HCT116 (cell line): ENCODE measurements at regions not wholly inside any gene's neighbourhood (a gene's known extent, or its start where the extent isn't known, plus 50 kb on each side); places are given as distances from the start of the nearest gene placed in this dataset.
A peak's percentile ranks its signal among the peaks of the same experiment; 100 is the strongest.

Experiments used
- ATAC-seq: fragments of 200-7000 bp; cut with Tn5 transposase; 2 replicates; pipeline ENCODE4 v1.9.1; 2020; ENCODE audit warnings: mild to moderate bottlenecking, moderate library complexity
- BruUV-seq: library from RNA; stranded (reverse); fragments of 400-500 nt; replicated peaks from 2 replicates; lab custom pipeline; 2021; lab: Mats Ljungman, UMichigan
- CTCF ChIA-PET: fragments of 300-600 bp; sonication (Branson Sonifier 250); formaldehyde crosslinking; loops from one replicate; lab custom pipeline; 2021; ENCODE audit warnings: antibody characterized with exemption; lab: Charles Lee
- POLR2A ChIA-PET: fragments of 300-600, 350-600 bp; sonication (Branson Sonifier 250); formaldehyde crosslinking; loops from one replicate; lab custom pipeline; 2021; ENCODE audit warnings: antibody characterized with exemption; lab: Charles Lee
- RAD21 ChIA-PET, 2 experiments: fragments of 300-600 bp; sonication (Branson Sonifier 250); formaldehyde crosslinking; loops; one replicate each; lab custom pipeline; 2023; ENCODE audit warnings: low total read pairs in 2 of 2; ENCODE audit not compliant: uncharacterized antibody in 2 of 2, unreplicated experiment in 2 of 2, low non-redundant PET in 1 of 2; lab: Charles Lee
- DNase-seq: peaks from one replicate; pipeline ENCODE4 v3.0.0-alpha.2; 2010; ENCODE audit warnings: low read depth, low spot score
- H2AFZ ChIP-seq: fragments of 200-600 bp; shearing (Covaris generic), sonication (generic); 2 replicates; pipeline ENCODE4 v1.6.1; 2017; ENCODE audit warnings: low read depth, mixed run types, mixed read lengths, antibody characterized with exemption, low read length; ENCODE audit not compliant: poor library complexity, severe bottlenecking
- H3K27ac ChIP-seq: 2 replicates; pipeline ENCODE4 v1.5.1; 2012; ENCODE audit warnings: low read depth, low read length
- H3K27me3 ChIP-seq: fragments of 200-600 bp; sonication (generic); 2 replicates; pipeline ENCODE4 v1.6.1; 2016; ENCODE audit warnings: mixed run types, low read length, mixed read lengths; ENCODE audit not compliant: insufficient read depth
- H3K36me3 ChIP-seq, 2 experiments: fragments of 200-500 bp in 1 of 2; fragments of 200-600 bp in 1 of 2; sonication (Bioruptor generic) in 1 of 2; sonication (generic) in 1 of 2; 2 replicates each; pipeline versions ENCODE4 v1.5.1 to v1.6.1; 2014 to 2016; ENCODE audit warnings: low read length in 2 of 2, inconsistent platforms in 1 of 2, mixed read lengths in 1 of 2, mixed run types in 1 of 2; ENCODE audit not compliant: insufficient read depth in 2 of 2, control insufficient read depth in 1 of 2
- H3K4me1 ChIP-seq, 2 experiments: fragments of 200-600 bp in 1 of 2; sonication (generic) in 1 of 2; 2 replicates each; pipeline versions ENCODE4 v1.5.1 to v1.6.1; 2012 to 2017; ENCODE audit warnings: low read length in 2 of 2, inconsistent platforms in 1 of 2, mild to moderate bottlenecking in 1 of 2, mixed read lengths in 1 of 2, mixed run types in 1 of 2, moderate library complexity in 1 of 2; ENCODE audit not compliant: insufficient read depth in 2 of 2, control insufficient read depth in 1 of 2
- H3K4me2 ChIP-seq: fragments of 200-600 bp; sonication (generic); 2 replicates; pipeline ENCODE4 v1.6.1; 2017; ENCODE audit warnings: mixed run types, low read length, mixed read lengths
- H3K4me3 ChIP-seq, 2 experiments: fragments of 200-600 bp in 1 of 2; sonication (generic) in 1 of 2; replicated peaks in 1 of 2; 2 replicates each; pipeline ENCODE4 v1.5.1; 2011 to 2016; ENCODE audit warnings: low read length in 2 of 2, control low read depth in 1 of 2, low read depth in 1 of 2, mild to moderate bottlenecking in 1 of 2, mixed read lengths in 1 of 2, mixed run types in 1 of 2
- H3K79me2 ChIP-seq: fragments of 200-600 bp; sonication (generic); 2 replicates; pipeline ENCODE4 v1.6.1; 2017; ENCODE audit warnings: mild to moderate bottlenecking, mixed run types, low read length, moderate library complexity, mixed read lengths; ENCODE audit not compliant: insufficient read depth
- H3K9ac ChIP-seq: fragments of 200-600 bp; sonication (generic); 2 replicates; pipeline ENCODE4 v1.6.1; 2016; ENCODE audit warnings: low read length, mixed read lengths
- H3K9me2 ChIP-seq: fragments of 200-600 bp; sonication (generic), shearing (Covaris generic); 2 replicates; pipeline ENCODE4 v1.6.1; 2017; ENCODE audit warnings: mixed run types, mild to moderate bottlenecking, moderate library complexity; ENCODE audit not compliant: insufficient read depth
- H3K9me3 ChIP-seq, 2 experiments: fragments of 200-500 bp in 1 of 2; fragments of 200-600 bp in 1 of 2; sonication (Bioruptor generic) in 1 of 2; sonication (generic) in 1 of 2; 2 replicates each; pipeline ENCODE4 v1.6.1; 2014 to 2017; ENCODE audit warnings: low read length in 2 of 2, mixed read lengths in 2 of 2, inconsistent platforms in 1 of 2, low read depth in 1 of 2, mild to moderate bottlenecking in 1 of 2, mixed run types in 1 of 2, moderate library complexity in 1 of 2; ENCODE audit not compliant: control insufficient read depth in 1 of 2, insufficient read depth in 1 of 2
- H4K20me1 ChIP-seq: fragments of 200-600 bp; sonication (generic), shearing (Covaris generic); 2 replicates; pipeline ENCODE4 v1.6.1; 2017; ENCODE audit warnings: mixed run types, mild to moderate bottlenecking, moderate library complexity; ENCODE audit not compliant: insufficient read depth
- CBX3 ChIP-seq: IDR thresholded peaks from 2 replicates; pipeline ENCODE4 v1.6.1; 2012; ENCODE audit warnings: low read depth
- CEBPB ChIP-seq: IDR thresholded peaks from 2 replicates; pipeline ENCODE4 v1.6.1; 2012; ENCODE audit warnings: low read depth
- CTCF ChIP-seq, 3 experiments: fragments of 200-600 bp in 1 of 3; sonication (generic) in 1 of 3; IDR thresholded peaks in 2 of 3; conservative IDR thresholded peaks in 1 of 3; 2 replicates each; pipeline ENCODE4 v1.5.1; 2012 to 2017; ENCODE audit warnings: low read depth in 2 of 3, low read length in 2 of 3, antibody characterized with exemption in 1 of 3, borderline replicate concordance in 1 of 3, control low read depth in 1 of 3, mild to moderate bottlenecking in 1 of 3, mixed read lengths in 1 of 3, mixed run types in 1 of 3, moderate library complexity in 1 of 3; ENCODE audit not compliant: insufficient read depth in 1 of 3
- ELF1 ChIP-seq: IDR thresholded peaks from 2 replicates; pipeline ENCODE4 v1.6.1; 2012; ENCODE audit warnings: low read depth, borderline replicate concordance
- EZH2 ChIP-seq: fragments of 200-600 bp; sonication (generic); IDR thresholded peaks from 2 replicates; pipeline ENCODE4 v1.6.1; 2017; ENCODE audit warnings: antibody characterized with exemption, mixed run types
- EZH2phosphoT487 ChIP-seq: fragments of 200-600 bp; IDR thresholded peaks from 2 replicates; pipeline ENCODE4 v1.6.1; 2018; ENCODE audit warnings: antibody characterized with exemption, borderline replicate concordance
- FOSL1 ChIP-seq: IDR thresholded peaks from 2 replicates; pipeline ENCODE4 v1.6.1; 2012; ENCODE audit warnings: low read depth
- MAX ChIP-seq: IDR thresholded peaks from 2 replicates; pipeline ENCODE4 v1.6.1; 2012
- POLR2AphosphoS5 ChIP-seq: IDR thresholded peaks from 2 replicates; pipeline ENCODE4 v1.6.1; 2011; ENCODE audit warnings: mild to moderate bottlenecking, low read depth, low read length, moderate library complexity
- RAD21 ChIP-seq: IDR thresholded peaks from 2 replicates; pipeline ENCODE4 v1.6.1; 2012; ENCODE audit warnings: low read depth, mild to moderate bottlenecking
- REST ChIP-seq: IDR thresholded peaks from 2 replicates; pipeline ENCODE4 v1.6.1; 2012; ENCODE audit warnings: low read depth
- SIN3A ChIP-seq: IDR thresholded peaks from 2 replicates; pipeline ENCODE4 v1.6.1; 2012; ENCODE audit warnings: low read depth
- SP1 ChIP-seq: IDR thresholded peaks from 2 replicates; pipeline ENCODE4 v1.6.1; 2012; ENCODE audit warnings: low read depth
- TCF7L2 ChIP-seq: IDR thresholded peaks from 2 replicates; pipeline ENCODE4 v1.7.0; 2011; ENCODE audit warnings: borderline replicate concordance, inconsistent platforms; ENCODE audit not compliant: insufficient read depth, insufficient read length; ENCODE audit errors: extremely low read depth
- YY1 ChIP-seq: IDR thresholded peaks from 2 replicates; pipeline ENCODE4 v1.6.1; 2011; ENCODE audit warnings: low read length, low read depth, moderate library complexity, mild to moderate bottlenecking; ENCODE audit not compliant: insufficient replicate concordance; ENCODE audit errors: extremely low read depth
- ZFX ChIP-seq: fragments of 450-650 bp; IDR thresholded peaks from 2 replicates; pipeline ENCODE4 v1.6.1; 2017
- intact Hi-C: fragments of 100-400 bp; cut with micrococcal nuclease; formaldehyde crosslinking; loops from 2 replicates; pipeline ENCODE4 v1.10.0; 2022

GRCh38 chr14:56044196-56044595 is 74.0 kb upstream of the PELI2 start:
- ChIA-PET POLR2A (no interaction called here), CTCF (no interaction called here), RAD21 (no interaction called here)
- no peaks in the 10 kb centered on the region for H3K9me3 ChIP-seq
- H3K9ac ChIP-seq: no peak overlapping the region
- no peaks in the 10 kb centered on the region for H4K20me1 ChIP-seq
- no peak overlapping the region for H2AFZ ChIP-seq
- ATAC-seq (no peak), DNase-seq (no peak)
- BruUV-seq: no TSS peak
- intact Hi-C loops: no loop called here
- TF ChIP-seq FOSL1 (peak; percentile 24; the same call in 1 of the 2 replicates), YY1 (no peak), SP1 (no peak), CEBPB (no peak), ELF1 (no peak), CBX3 (no peak), ZFX (no peak), CTCF (IDR thresholded peaks at IDR 0.05 in 2 of 3, conservative IDR thresholded peaks at IDR 0.05 in 1 of 3; ENCODE audit: borderline replicate concordance in 1 of 3, insufficient read depth in 1 of 3, low read depth in 2 of 3, low read length in 2 of 3) (no peak), EZH2 (no peak)
- no peak overlapping the region for H3K27ac ChIP-seq
- H3K4me2 ChIP-seq: no peak overlapping the region
- no peaks in the 10 kb centered on the region for H3K79me2 ChIP-seq
- peaks cover 0 to 7% of the 10 kb centered on the region in 2 experiments; a peak in 1 of 4 replicates for H3K4me1 ChIP-seq
- no peaks in the 10 kb centered on the region for H3K9me2 ChIP-seq
- H3K36me3 ChIP-seq: no peaks in the 10 kb centered on the region
- no peaks in the 10 kb centered on the region for H3K27me3 ChIP-seq
- no peak overlapping the region for H3K4me3 ChIP-seq

GRCh38 chr14:56046546-56046945 is 71.7 kb upstream of the PELI2 start:
- Histone ChIP-seq H3K4me1 (peaks cover 0 to 7% of the 10 kb centered on the region in 2 experiments; a peak in 1 of 4 replicates), H3K27me3 (peaks cover 12% of the 10 kb centered on the region; the same call in 1 of the 2 replicates), H3K9me2 (no peaks in the 10 kb centered on the region), H2AFZ (no peak overlapping the region), H3K27ac (no peak overlapping the region), H4K20me1 (no peaks in the 10 kb centered on the region), H3K4me2 (no peak overlapping the region), H3K9ac (no peak overlapping the region), H3K79me2 (no peaks in the 10 kb centered on the region), H3K4me3 (no peak overlapping the region), H3K36me3 (no peaks in the 10 kb centered on the region), H3K9me3 (no peaks in the 10 kb centered on the region)
- intact Hi-C loops: no loop called here
- RAD21 ChIA-PET: no interaction called here
- ATAC-seq: no peak
- no peak for DNase-seq
- no TSS peak for BruUV-seq
- CTCF ChIA-PET: no interaction called here
- POLR2A ChIA-PET: no interaction called here
- no peak for TF ChIP-seq ZFX
- TF ChIP-seq REST: no peak
- no peak for TF ChIP-seq TCF7L2
- TF ChIP-seq RAD21: no peak
- no peak for TF ChIP-seq FOSL1
- TF ChIP-seq POLR2AphosphoS5: no peak
- TF ChIP-seq EZH2phosphoT487: no peak
- no peak for TF ChIP-seq YY1
- TF ChIP-seq MAX: no peak
- no peak for TF ChIP-seq EZH2
- no peak for TF ChIP-seq SIN3A
- no peak for TF ChIP-seq CBX3
